MM.1S (cell line): ENCODE measurements at regions not wholly inside any gene's neighbourhood (a gene's known extent, or its start where the extent isn't known, plus 50 kb on each side); places are given as distances from the start of the nearest gene placed in this dataset.

Experiments
- DNase-seq: peaks from one replicate; pipeline ENCODE4 v3.0.0-alpha.2; 2015
- H2AFZ ChIP-seq: fragments of 300-600 bp; sonication (generic); 2 replicates; pipeline ENCODE4 v1.6.0; 2016; ENCODE audit warnings: antibody characterized with exemption, low read length
- H3F3A ChIP-seq: fragments of 300-600 bp; sonication (generic); 2 replicates; pipeline ENCODE4 v1.6.1; 2016; ENCODE audit warnings: mild to moderate bottlenecking, antibody characterized with exemption, low read length, moderate library complexity, mixed read lengths; ENCODE audit not compliant: insufficient read depth
- H3K27ac ChIP-seq: fragments of 300-600 bp; sonication (generic); 2 replicates; pipeline ENCODE4 v1.5.1; 2016; ENCODE audit warnings: mild to moderate bottlenecking, low read length
- H3K27me3 ChIP-seq: fragments of 300-600 bp; sonication (generic); replicated peaks from 2 replicates; pipeline ENCODE4 v1.6.0; 2016; ENCODE audit warnings: low read length; ENCODE audit not compliant: insufficient read depth
- H3K36me3 ChIP-seq: fragments of 300-600 bp; sonication (generic); replicated peaks from 2 replicates; pipeline ENCODE4 v1.6.1; 2016; ENCODE audit warnings: mild to moderate bottlenecking, low read length, mixed read lengths; ENCODE audit not compliant: insufficient read depth
- H3K4me1 ChIP-seq: fragments of 300-600 bp; sonication (generic); 2 replicates; pipeline ENCODE4 v1.6.1; 2016; ENCODE audit warnings: low read length, mixed read lengths
- H3K4me2 ChIP-seq: fragments of 300-600 bp; sonication (generic); 2 replicates; pipeline ENCODE4 v1.6.0; 2016; ENCODE audit warnings: low read depth, low read length
- H3K4me3 ChIP-seq: fragments of 300-600 bp; sonication (generic); 2 replicates; pipeline ENCODE4 v1.5.1; 2016; ENCODE audit warnings: low read length, mixed read lengths
- H3K79me2 ChIP-seq: fragments of 300-600 bp; sonication (generic); 2 replicates; pipeline ENCODE4 v1.6.1; 2016; ENCODE audit warnings: mixed run types, low read length, mixed read lengths
- H3K9ac ChIP-seq: fragments of 300-600 bp; sonication (generic); 2 replicates; pipeline ENCODE4 v1.6.1; 2016; ENCODE audit warnings: low read length, mixed read lengths
- H3K9me2 ChIP-seq: fragments of 300-600 bp; sonication (generic); replicated peaks from 2 replicates; pipeline ENCODE4 v1.6.1; 2016; ENCODE audit warnings: mild to moderate bottlenecking, low read length, mixed read lengths; ENCODE audit not compliant: insufficient read depth
- H3K9me3 ChIP-seq: fragments of 300-600 bp; sonication (generic); replicated peaks from 2 replicates; pipeline ENCODE4 v1.6.1; 2016; ENCODE audit warnings: mild to moderate bottlenecking, low read length, mixed read lengths; ENCODE audit not compliant: insufficient read depth
- H4K20me1 ChIP-seq: fragments of 300-600 bp; sonication (generic); 2 replicates; pipeline ENCODE4 v1.6.1; 2016; ENCODE audit warnings: mild to moderate bottlenecking, low read length, moderate library complexity, mixed read lengths; ENCODE audit not compliant: insufficient read depth
- EZH2 ChIP-seq: fragments of 300-600 bp; sonication (generic); optimal IDR thresholded peaks from 2 replicates; pipeline ENCODE3; 2017; ENCODE audit warnings: low read depth, mild to moderate bottlenecking, antibody characterized with exemption, low read length, mixed read lengths
- EZH2phosphoT487 ChIP-seq: fragments of 300-600 bp; sonication (generic); IDR thresholded peaks from 2 replicates; pipeline ENCODE4 v1.6.1; 2018; ENCODE audit warnings: antibody characterized with exemption, low read length
- TF ChIP-seq, protein P1 (sequence below): fragments of 300-600 bp; sonication (generic); IDR thresholded peaks from 2 replicates; pipeline ENCODE4 v1.5.1; 2016; ENCODE audit warnings: antibody characterized with exemption, low read length, mixed read lengths

DNA sequence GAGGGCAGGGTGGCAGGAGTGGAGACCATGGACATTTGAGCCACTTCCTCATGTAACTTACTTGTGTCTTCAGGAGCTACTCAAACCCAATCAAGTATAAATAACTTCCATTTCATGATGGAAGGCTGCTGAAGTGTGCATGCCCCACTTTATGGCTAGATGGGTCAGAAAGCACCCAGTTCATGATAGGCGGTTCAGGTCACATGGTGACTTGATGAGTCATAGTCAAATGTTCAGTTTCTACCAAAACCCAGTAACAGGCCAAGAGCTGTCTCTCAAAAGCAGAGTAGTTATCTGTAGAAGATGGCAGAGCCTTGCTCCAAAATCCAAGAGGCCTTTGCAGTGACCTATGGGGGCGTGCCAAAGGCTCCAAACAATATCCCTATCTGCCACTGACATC is 133.7 kb upstream of the TENT5A start:
- no peaks in the 10 kb centered on the region for H3K27me3 ChIP-seq
- H3K4me2 ChIP-seq = no peak overlapping the region
- no peaks in the 10 kb centered on the region for H3F3A ChIP-seq
- H3K4me1 ChIP-seq = no peaks in the 10 kb centered on the region
- no peaks in the 10 kb centered on the region for H3K79me2 ChIP-seq
- H2AFZ ChIP-seq = no peak overlapping the region
- no peak overlapping the region for H3K4me3 ChIP-seq
- no peaks in the 10 kb centered on the region for H3K36me3 ChIP-seq
- no peak overlapping the region for H3K27ac ChIP-seq
- no peak overlapping the region for H3K9ac ChIP-seq
- no peaks in the 10 kb centered on the region for H4K20me1 ChIP-seq
- TF ChIP-seq, protein P1, sequence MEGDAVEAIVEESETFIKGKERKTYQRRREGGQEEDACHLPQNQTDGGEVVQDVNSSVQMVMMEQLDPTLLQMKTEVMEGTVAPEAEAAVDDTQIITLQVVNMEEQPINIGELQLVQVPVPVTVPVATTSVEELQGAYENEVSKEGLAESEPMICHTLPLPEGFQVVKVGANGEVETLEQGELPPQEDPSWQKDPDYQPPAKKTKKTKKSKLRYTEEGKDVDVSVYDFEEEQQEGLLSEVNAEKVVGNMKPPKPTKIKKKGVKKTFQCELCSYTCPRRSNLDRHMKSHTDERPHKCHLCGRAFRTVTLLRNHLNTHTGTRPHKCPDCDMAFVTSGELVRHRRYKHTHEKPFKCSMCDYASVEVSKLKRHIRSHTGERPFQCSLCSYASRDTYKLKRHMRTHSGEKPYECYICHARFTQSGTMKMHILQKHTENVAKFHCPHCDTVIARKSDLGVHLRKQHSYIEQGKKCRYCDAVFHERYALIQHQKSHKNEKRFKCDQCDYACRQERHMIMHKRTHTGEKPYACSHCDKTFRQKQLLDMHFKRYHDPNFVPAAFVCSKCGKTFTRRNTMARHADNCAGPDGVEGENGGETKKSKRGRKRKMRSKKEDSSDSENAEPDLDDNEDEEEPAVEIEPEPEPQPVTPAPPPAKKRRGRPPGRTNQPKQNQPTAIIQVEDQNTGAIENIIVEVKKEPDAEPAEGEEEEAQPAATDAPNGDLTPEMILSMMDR = no peak
- no peak for TF ChIP-seq EZH2phosphoT487
- no peak for TF ChIP-seq EZH2
- DNase-seq = no peak
- H3K9me3 ChIP-seq = no peaks in the 10 kb centered on the region
- H3K9me2 ChIP-seq = no peaks in the 10 kb centered on the region

- Histone ChIP-seq H3K79me2 (no peaks in the 10 kb centered on the region), H3K9me3 (no peaks in the 10 kb centered on the region), H4K20me1 (no peaks in the 10 kb centered on the region), H2AFZ (no peak overlapping the region), H3F3A (no peaks in the 10 kb centered on the region), H3K9ac (no peak overlapping the region), H3K9me2 (no peaks in the 10 kb centered on the region), H3K4me1 (no peaks in the 10 kb centered on the region), H3K27ac (no peak overlapping the region), H3K36me3 (no peaks in the 10 kb centered on the region), H3K27me3 (no peaks in the 10 kb centered on the region), H3K4me3 (no peak overlapping the region), H3K4me2 (no peak overlapping the region)
- no peak for DNase-seq
- no peak for TF ChIP-seq EZH2phosphoT487
- TF ChIP-seq, protein P1 = no peak
- TF ChIP-seq EZH2 = no peak
Observed at GRCh38 chr6:81881660-81882059, 129.2 kb upstream of the TENT5A start.

DNA sequence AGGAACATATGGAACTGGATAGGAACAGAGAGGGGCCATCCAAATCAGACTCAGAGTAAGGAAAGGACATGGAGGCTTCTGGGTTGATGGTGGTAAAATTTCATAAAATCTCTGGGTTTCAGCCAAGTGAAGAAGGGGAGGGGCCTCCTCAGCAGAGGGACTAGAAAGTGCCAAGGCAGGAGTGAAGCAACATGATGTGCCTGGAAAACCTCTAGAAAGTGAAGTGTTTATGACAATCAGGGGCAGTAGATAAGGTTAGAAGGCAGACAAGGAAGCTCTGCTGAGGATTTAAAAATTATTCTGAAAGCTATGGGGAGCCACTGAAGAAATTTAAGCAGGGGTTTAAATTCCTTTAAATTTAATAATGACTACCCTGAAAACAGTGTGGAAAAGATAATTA is 126.0 kb upstream of the TENT5A start:
- Histone ChIP-seq H4K20me1 (no peaks in the 10 kb centered on the region), H2AFZ (no peak overlapping the region), H3K27ac (no peak overlapping the region), H3K4me3 (no peak overlapping the region), H3K9me2 (no peaks in the 10 kb centered on the region), H3F3A (no peaks in the 10 kb centered on the region), H3K4me2 (no peak overlapping the region), H3K36me3 (no peaks in the 10 kb centered on the region), H3K4me1 (no peaks in the 10 kb centered on the region), H3K79me2 (no peaks in the 10 kb centered on the region), H3K9ac (no peak overlapping the region), H3K9me3 (no peaks in the 10 kb centered on the region), H3K27me3 (no peaks in the 10 kb centered on the region)
- no peak for DNase-seq
- TF ChIP-seq, protein P1 = no peak
- TF ChIP-seq EZH2phosphoT487 (no peak), EZH2 (no peak)

DNA sequence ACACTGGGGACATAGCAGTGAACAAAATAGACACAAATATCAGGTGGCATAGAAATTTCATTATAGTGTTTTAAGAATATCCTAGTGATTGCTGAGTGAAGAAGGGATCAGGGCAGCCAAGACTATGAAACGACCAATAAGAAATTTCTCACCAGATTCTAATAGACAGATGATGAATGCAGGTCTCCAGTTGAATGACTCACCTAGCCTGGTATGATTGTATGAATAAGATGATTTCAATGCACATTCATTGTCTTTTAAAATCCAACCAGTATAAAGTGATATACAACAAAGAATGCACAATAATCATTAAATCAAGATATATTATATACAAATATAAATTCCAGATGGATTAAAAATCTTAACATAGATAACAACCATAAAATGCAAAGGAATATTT is 124.5 kb upstream of the TENT5A start:
- Histone ChIP-seq H3K4me3 (no peak overlapping the region), H3K79me2 (no peaks in the 10 kb centered on the region), H3K36me3 (no peaks in the 10 kb centered on the region), H3K4me1 (no peaks in the 10 kb centered on the region), H3K9me3 (no peaks in the 10 kb centered on the region), H4K20me1 (no peaks in the 10 kb centered on the region), H3K4me2 (no peak overlapping the region), H2AFZ (no peak overlapping the region), H3K27ac (no peak overlapping the region), H3K9ac (no peak overlapping the region), H3F3A (no peaks in the 10 kb centered on the region), H3K9me2 (no peaks in the 10 kb centered on the region), H3K27me3 (no peaks in the 10 kb centered on the region)
- DNase-seq = no peak
- no peak for TF ChIP-seq EZH2
- TF ChIP-seq, protein P1 = no peak
- no peak for TF ChIP-seq EZH2phosphoT487
